WI38 (cell line): ENCODE measurements at regions not wholly inside any gene's neighbourhood (a gene's known extent, or its start where the extent isn't known, plus 50 kb on each side); places are given as distances from the start of the nearest gene placed in this dataset.

ENCODE experiments used
- H3K4me3 ChIP-seq: 2 replicates; pipeline ENCODE4 v1.5.1; 2011; ENCODE audit warnings: low read depth, mild to moderate bottlenecking, control low read depth, low read length
- TF ChIP-seq, protein P1 (sequence below): IDR thresholded peaks from 2 replicates; pipeline ENCODE4 v1.5.1; 2012; ENCODE audit warnings: low read depth, mild to moderate bottlenecking, control low read depth, low read length

DNA sequence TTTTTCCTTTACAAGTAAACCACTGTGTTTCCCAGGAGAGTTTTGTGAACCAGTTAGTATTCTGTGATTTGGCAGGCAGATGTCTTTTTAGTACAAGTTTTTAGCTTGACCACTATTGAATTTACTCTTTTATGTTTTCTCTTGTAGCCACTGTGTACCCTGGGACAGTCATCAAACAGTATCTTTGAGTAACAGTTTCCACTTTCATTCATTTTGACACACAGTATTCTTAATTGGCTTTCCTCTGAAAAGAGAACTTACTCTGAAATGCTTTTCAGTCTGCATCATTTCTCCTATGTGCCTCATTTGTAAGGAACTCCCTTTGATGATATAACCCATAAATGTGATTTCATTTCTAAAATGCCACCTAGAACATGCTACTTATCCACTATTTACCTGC lies 476.5 kb downstream of the PDGFC start:
- no peak overlapping the region for H3K4me3 ChIP-seq
- TF ChIP-seq, protein P1, sequence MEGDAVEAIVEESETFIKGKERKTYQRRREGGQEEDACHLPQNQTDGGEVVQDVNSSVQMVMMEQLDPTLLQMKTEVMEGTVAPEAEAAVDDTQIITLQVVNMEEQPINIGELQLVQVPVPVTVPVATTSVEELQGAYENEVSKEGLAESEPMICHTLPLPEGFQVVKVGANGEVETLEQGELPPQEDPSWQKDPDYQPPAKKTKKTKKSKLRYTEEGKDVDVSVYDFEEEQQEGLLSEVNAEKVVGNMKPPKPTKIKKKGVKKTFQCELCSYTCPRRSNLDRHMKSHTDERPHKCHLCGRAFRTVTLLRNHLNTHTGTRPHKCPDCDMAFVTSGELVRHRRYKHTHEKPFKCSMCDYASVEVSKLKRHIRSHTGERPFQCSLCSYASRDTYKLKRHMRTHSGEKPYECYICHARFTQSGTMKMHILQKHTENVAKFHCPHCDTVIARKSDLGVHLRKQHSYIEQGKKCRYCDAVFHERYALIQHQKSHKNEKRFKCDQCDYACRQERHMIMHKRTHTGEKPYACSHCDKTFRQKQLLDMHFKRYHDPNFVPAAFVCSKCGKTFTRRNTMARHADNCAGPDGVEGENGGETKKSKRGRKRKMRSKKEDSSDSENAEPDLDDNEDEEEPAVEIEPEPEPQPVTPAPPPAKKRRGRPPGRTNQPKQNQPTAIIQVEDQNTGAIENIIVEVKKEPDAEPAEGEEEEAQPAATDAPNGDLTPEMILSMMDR = no peak

DNA sequence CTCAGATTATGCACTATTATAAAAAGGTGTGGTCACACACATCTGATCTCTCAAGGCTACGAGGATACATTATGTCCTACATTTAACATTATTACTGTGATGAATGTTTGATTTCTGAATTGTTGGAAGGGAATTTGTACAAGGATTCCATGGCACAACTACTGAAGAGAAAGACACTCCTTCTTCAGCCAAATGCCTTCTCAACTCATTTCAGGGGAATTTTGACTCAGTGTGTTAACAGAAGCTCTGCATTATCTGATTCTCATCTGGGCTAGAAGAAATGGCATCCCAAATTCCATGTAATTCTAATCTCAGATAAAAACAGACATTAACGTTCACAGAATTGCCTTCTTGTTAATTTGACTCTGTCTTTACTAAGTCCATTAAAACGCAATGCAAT lies 477.7 kb downstream of the PDGFC start:
- TF ChIP-seq, protein P1 = no peak
- H3K4me3 ChIP-seq = no peak overlapping the region

DNA sequence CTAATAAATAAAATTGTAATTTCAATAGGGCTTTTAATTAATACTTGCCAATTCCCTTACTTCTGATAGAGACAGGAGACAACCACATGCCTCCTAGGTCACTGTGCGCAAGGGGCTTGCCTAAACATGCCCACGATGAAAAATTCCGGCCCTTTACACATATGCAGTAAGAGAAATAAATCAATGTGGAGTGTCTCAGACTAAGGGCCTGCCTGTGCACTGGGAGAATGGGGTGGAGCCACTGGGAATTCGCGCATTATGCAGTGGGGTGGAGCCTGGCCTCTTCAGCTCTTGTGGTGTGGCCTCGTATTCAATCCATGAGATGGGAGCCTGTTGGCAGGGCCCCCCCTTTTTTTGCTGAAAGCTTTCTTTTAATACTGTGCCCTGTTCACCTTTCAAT lies 484.5 kb downstream of the PDGFC start:
- H3K4me3 ChIP-seq = no peak overlapping the region
- TF ChIP-seq, protein P1 = no peak

DNA sequence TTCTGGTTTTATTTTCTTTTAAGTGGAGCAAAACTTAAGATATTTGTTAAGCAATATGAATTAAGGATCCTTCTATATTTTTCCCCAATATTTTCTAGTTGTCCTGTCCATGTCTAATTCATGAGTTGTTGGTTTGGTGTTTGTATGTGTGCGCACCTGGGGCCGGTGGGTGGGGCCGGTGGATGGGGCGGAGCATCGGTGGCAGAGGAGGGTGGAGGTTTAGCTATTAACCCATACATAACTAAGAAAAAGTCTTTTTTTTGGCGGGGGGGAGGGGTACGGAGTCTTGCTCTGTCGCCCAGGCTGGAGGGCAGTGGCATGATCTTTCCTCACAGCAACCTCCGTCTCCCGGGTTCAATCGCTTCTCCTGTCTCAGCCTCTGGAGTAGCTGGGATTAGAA lies 489.8 kb downstream of the PDGFC start:
- H3K4me3 ChIP-seq = no peak overlapping the region
- TF ChIP-seq, protein P1 = no peak

DNA sequence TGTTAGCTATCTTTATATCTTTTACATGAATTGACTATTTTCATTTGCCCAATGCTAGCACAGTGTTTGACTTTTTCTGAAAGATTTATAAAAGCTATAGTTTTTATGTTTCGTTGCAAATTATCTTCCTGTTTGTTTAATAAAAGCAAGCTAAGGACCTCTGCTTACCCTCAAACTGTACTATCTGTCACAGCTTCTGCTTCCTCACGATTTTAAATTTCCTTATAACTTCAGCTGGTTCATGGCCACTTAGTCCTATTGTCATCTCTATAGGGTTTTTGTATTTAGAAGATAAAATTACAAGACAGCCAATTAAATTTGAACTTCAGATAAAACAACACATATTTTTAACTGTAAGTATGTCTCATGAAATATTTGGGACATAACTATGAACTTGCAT lies 494.0 kb downstream of the PDGFC start:
- H3K4me3 ChIP-seq = no peak overlapping the region
- TF ChIP-seq, protein P1 = no peak

DNA sequence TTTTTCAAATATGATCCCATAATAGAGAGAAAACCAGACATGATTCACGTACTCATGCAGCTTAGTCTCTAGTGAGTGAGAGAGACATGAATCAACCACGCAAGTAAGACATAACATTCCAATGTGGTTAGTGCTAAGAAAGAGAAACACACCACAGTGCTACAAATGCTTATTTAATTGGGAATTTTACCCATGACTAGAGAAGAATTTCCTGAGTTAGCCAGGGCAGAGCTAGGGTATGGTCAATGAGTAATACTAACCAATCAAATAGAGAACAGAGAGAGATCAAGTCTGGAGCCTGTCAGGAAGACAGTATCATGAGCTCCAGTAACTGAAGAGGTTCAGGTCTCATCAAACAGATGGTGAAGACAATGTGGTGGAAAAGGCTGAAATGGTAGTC lies 495.2 kb downstream of the PDGFC start:
- no peak overlapping the region for H3K4me3 ChIP-seq
- TF ChIP-seq, protein P1 = no peak

DNA sequence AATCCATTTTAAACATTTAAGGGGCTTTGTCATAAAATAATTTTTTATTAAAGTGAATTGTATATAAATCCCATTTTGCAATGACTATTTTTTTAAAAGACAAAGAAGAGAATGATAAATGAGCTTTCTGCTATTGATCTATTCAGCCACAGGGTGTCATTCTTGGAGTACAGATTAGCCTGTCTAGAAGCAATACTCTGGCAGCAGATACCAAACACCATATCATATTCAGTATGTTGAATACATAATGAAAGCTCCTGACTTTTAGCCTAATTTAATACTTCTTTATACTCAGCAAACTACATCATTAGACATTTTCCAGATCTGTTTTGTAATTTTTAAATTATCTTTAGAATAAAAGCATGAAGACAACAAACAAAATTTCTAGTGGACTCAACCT lies 496.3 kb downstream of the PDGFC start:
- no peak overlapping the region for H3K4me3 ChIP-seq
- TF ChIP-seq, protein P1 = peak; percentile 32; the same call in 1 of the 2 replicates

DNA sequence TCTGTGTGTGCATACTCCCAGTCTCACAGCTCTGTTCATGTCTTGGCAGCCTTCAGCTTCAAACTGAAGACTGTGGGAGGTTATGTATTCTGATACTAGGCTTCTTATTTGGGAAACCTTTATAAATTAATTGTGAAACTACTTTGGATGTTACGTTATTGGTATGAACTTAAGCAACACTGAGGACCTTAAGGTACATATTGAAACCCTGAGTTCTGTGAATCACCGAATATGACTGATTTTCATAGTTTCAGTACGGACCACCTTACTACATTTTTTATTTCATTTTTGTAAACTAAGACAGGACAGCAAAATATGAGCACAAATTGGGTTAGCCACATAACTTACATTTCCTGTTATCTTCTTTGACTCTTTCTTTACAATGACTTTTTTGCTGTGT lies 498.4 kb downstream of the PDGFC start:
- no peak overlapping the region for H3K4me3 ChIP-seq
- TF ChIP-seq, protein P1 = no peak
